Right lobe of liver (tissue), 4 donors: ENCODE measurements at regions not wholly inside any gene's neighbourhood (a gene's known extent, or its start where the extent isn't known, plus 50 kb on each side); places are given as distances from the start of the nearest gene placed in this dataset.

ENCODE experiments used
- CTCF ChIP-seq, 4 donors: fragments of 200-600 bp in 3 of 4; fragments of 450-650 bp in 1 of 4; IDR thresholded peaks; one replicate each; pipeline versions ENCODE4 v1.5.1 to v1.8.0; 2016 to 2022; ENCODE audit warnings: antibody characterized with exemption in 4 of 4, mild to moderate bottlenecking in 2 of 4
- POLR2A ChIP-seq: fragments of 450-650 bp; IDR thresholded peaks from one replicate; pipeline ENCODE4 v1.6.1; 2017; ENCODE audit warnings: antibody characterized with exemption, mild to moderate bottlenecking
- donor health status: DM: no; HTN: no; CAD: no.
- donor health status: DM: no; HTN: no; CAD: no.
- donor health status: DM: no; HTN: yes; CAD: no.

- TF ChIP-seq CTCF (IDR thresholded peaks at IDR 0.05) (no peak), POLR2A (no peak)
These were observed 136.6 kb upstream of the FAM20C start for GRCh38 chr7:55690-56248.
